Endothelial cell of umbilical vein (primary cell): ENCODE measurements at regions not wholly inside any gene's neighbourhood (a gene's known extent, or its start where the extent isn't known, plus 50 kb on each side); places are given as distances from the start of the nearest gene placed in this dataset.

Experiments used
- BruUV-seq: library from RNA; stranded (reverse); fragments of 400-500 nt; replicated peaks from 2 replicates; lab custom pipeline; 2021; lab: Mats Ljungman, UMichigan
- CTCF ChIA-PET: fragments of 300-600, 350-600 bp; sonication (Branson Sonifier 250); formaldehyde crosslinking; loops from one replicate; lab custom pipeline; 2021; ENCODE audit warnings: antibody characterized with exemption, inconsistent platforms; lab: Charles Lee
- POLR2A ChIA-PET: fragments of 300-600, 350-600 bp; sonication (Branson Sonifier 250); formaldehyde crosslinking; loops from one replicate; lab custom pipeline; 2021; ENCODE audit warnings: antibody characterized with exemption, inconsistent platforms; lab: Charles Lee
- DNase-seq: peaks from one replicate; pipeline ENCODE4 v3.0.0-alpha.2; 2011; ENCODE audit warnings: low read depth, low spot score
- FAIRE-seq: peaks from 2 replicates; lab custom pipeline; 2011; peaks lifted over from hg19 to GRCh38; lab: Jason Lieb, UNC
- H2AFZ ChIP-seq: 2 replicates; pipeline ENCODE4 v1.6.0; 2012; ENCODE audit warnings: low read depth, low read length, control low read depth, inconsistent platforms
- H3K27ac ChIP-seq: 2 replicates; pipeline ENCODE4 v1.5.1; 2011; ENCODE audit warnings: low read depth, mild to moderate bottlenecking, control low read depth, low read length, moderate library complexity; ENCODE audit not compliant: insufficient read depth
- H3K27me3 ChIP-seq, 2 experiments: 2 replicates each; pipeline versions ENCODE4 v1.6.0 to v1.6.1; 2011; ENCODE audit warnings: low read length in 2 of 2, mixed read lengths in 1 of 2; ENCODE audit not compliant: control insufficient read depth in 2 of 2, insufficient read depth in 2 of 2
- H3K36me3 ChIP-seq, 2 experiments: 2 replicates in 1 of 2; 3 replicates in 1 of 2; pipeline ENCODE4 v1.5.1; 2011; ENCODE audit warnings: low read length in 2 of 2, mild to moderate bottlenecking in 1 of 2, moderate library complexity in 1 of 2; ENCODE audit not compliant: control insufficient read depth in 2 of 2, insufficient read depth in 2 of 2; ENCODE audit errors: extremely low read depth in 1 of 2
- H3K4me1 ChIP-seq: 3 replicates; pipeline ENCODE4 v1.5.1; 2011; ENCODE audit warnings: mild to moderate bottlenecking, low read length; ENCODE audit not compliant: control insufficient read depth, insufficient read depth; ENCODE audit errors: extremely low read depth
- H3K4me2 ChIP-seq: 2 replicates; pipeline ENCODE4 v1.6.1; 2011; ENCODE audit warnings: low read length, control low read depth, mixed read lengths; ENCODE audit not compliant: insufficient read depth
- H3K4me3 ChIP-seq, 3 experiments: fragments of 200-600 bp in 1 of 3; sonication (generic), shearing (Covaris generic) in 1 of 3; replicated peaks in 1 of 3; 2 replicates each; pipeline ENCODE4 v1.5.1; 2011 to 2016; ENCODE audit warnings: control low read depth in 3 of 3, low read length in 3 of 3, mild to moderate bottlenecking in 2 of 3, inconsistent platforms in 1 of 3, low read depth in 1 of 3, moderate library complexity in 1 of 3; ENCODE audit not compliant: insufficient read depth in 1 of 3
- H3K79me2 ChIP-seq: 2 replicates; pipeline ENCODE4 v1.6.0; 2012; ENCODE audit warnings: low read length, inconsistent platforms; ENCODE audit not compliant: control insufficient read depth, insufficient read depth
- H3K9ac ChIP-seq: replicated peaks from 2 replicates; pipeline ENCODE3; 2011; ENCODE audit warnings: low read length, control low read depth; ENCODE audit not compliant: insufficient read depth; ENCODE audit errors: extremely low read depth
- H3K9me1 ChIP-seq: replicated peaks from 3 replicates; pipeline ENCODE4 v1.6.0; 2011; ENCODE audit warnings: mild to moderate bottlenecking, low read length; ENCODE audit not compliant: control insufficient read depth, insufficient read depth; ENCODE audit errors: extremely low read depth
- H3K9me3 ChIP-seq: replicated peaks from 2 replicates; pipeline ENCODE4 v1.5.1; 2012; ENCODE audit warnings: low read length, inconsistent platforms; ENCODE audit not compliant: control insufficient read depth, insufficient read depth
- H4K20me1 ChIP-seq: replicated peaks from 2 replicates; pipeline ENCODE3; 2011; ENCODE audit warnings: mild to moderate bottlenecking, low read length; ENCODE audit not compliant: control insufficient read depth, insufficient read depth; ENCODE audit errors: extremely low read depth
- CTCF ChIP-seq, 2 donors: IDR thresholded peaks; 1 replicate in 1 of 2; 2 replicates in 1 of 2; pipeline ENCODE4 v1.5.1; 2011; ENCODE audit warnings: low read length in 2 of 2, mild to moderate bottlenecking in 2 of 2, moderate library complexity in 2 of 2, control low read depth in 1 of 2, inconsistent platforms in 1 of 2, low read depth in 1 of 2; ENCODE audit not compliant: insufficient read depth in 1 of 2; ENCODE audit errors: extremely low read depth in 1 of 2
- EZH2 ChIP-seq: IDR thresholded peaks from 2 replicates; pipeline ENCODE4 v1.6.1; 2012; ENCODE audit warnings: borderline replicate concordance, low read depth, mild to moderate bottlenecking, moderate library complexity, low read length, inconsistent platforms; ENCODE audit not compliant: severe bottlenecking
- FOS ChIP-seq: IDR thresholded peaks from 2 replicates; pipeline ENCODE4 v1.6.1; 2011; ENCODE audit warnings: mild to moderate bottlenecking, low read length, moderate library complexity, borderline replicate concordance; ENCODE audit not compliant: insufficient read depth
- GATA2 ChIP-seq: IDR thresholded peaks from 2 replicates; pipeline ENCODE4 v1.7.0; 2011; ENCODE audit warnings: low read depth, mild to moderate bottlenecking, moderate library complexity, mixed read lengths, low read length; ENCODE audit not compliant: insufficient read length, insufficient read depth
- JUN ChIP-seq: IDR thresholded peaks from 2 replicates; pipeline ENCODE4 v1.6.1; 2011; ENCODE audit warnings: borderline replicate concordance, low read depth; ENCODE audit not compliant: insufficient read length, insufficient read depth
- MAX ChIP-seq: IDR thresholded peaks from 2 replicates; pipeline ENCODE4 v1.6.1; 2011; ENCODE audit not compliant: insufficient read depth, insufficient read length
- POLR2A ChIP-seq: IDR thresholded peaks from 2 replicates; pipeline ENCODE4 v1.6.1; 2012; ENCODE audit warnings: low read depth, mild to moderate bottlenecking, control low read depth, low read length
- POLR2AphosphoS5 ChIP-seq: IDR thresholded peaks from 2 replicates; pipeline ENCODE4 v1.6.1; 2012; ENCODE audit warnings: low read depth, mild to moderate bottlenecking, control low read depth, low read length, moderate library complexity; ENCODE audit not compliant: insufficient read depth
- dilution Hi-C: fragments of 300-500 bp; cut with MboI; formaldehyde crosslinking; loops from one replicate; pipeline ENCODE4 v1.15.0; 2019; ENCODE audit warnings: low sequenced_read_pairs; ENCODE audit not compliant: extremely low pct_ligation_motif_present
- intact Hi-C: fragments of 100-400 bp; cut with micrococcal nuclease; formaldehyde crosslinking; loops from one replicate; pipeline ENCODE4 v1.10.0; 2022

GRCh38 chr5:3118340-3118739, 366.9 kb upstream of the IRX2 start:
- POLR2A ChIA-PET, result no interaction called here
- H3K9me1 ChIP-seq, result no peaks in the 10 kb centered on the region
- no peak overlapping the region for H3K27ac ChIP-seq
- H3K9me3 ChIP-seq, result no peaks in the 10 kb centered on the region
- TF ChIP-seq CTCF (IDR thresholded peaks at IDR 0.05; ENCODE audit: extremely low read depth in 1 of 2, insufficient read depth in 1 of 2, low read depth in 1 of 2, low read length in 2 of 2) (no peak), GATA2 (no peak), POLR2A (no peak), FOS (no peak), POLR2AphosphoS5 (no peak), MAX (no peak), EZH2 (no peak), JUN (no peak)
- DNase-seq, result no peak
- H3K27me3 ChIP-seq, result no peaks in the 10 kb centered on the region
- no peaks in the 10 kb centered on the region for H3K79me2 ChIP-seq
- no peak overlapping the region for H2AFZ ChIP-seq
- H4K20me1 ChIP-seq, result no peaks in the 10 kb centered on the region
- CTCF ChIA-PET, result no interaction called here
- no peak for FAIRE-seq
- intact Hi-C loops, result no loop called here
- no peaks in the 10 kb centered on the region for H3K4me1 ChIP-seq
- H3K4me2 ChIP-seq, result no peak overlapping the region
- no peak overlapping the region for H3K4me3 ChIP-seq
- no peaks in the 10 kb centered on the region for H3K36me3 ChIP-seq
- dilution Hi-C loops, result no loop called here
- H3K9ac ChIP-seq, result no peak overlapping the region
- BruUV-seq, result no TSS peak
